DMS 273 (cell line): ENCODE measurements at regions not wholly inside any gene's neighbourhood (a gene's known extent, or its start where the extent isn't known, plus 50 kb on each side); places are given as distances from the start of the nearest gene placed in this dataset.

Experiments
- DNase-seq: peaks from one replicate; lab custom pipeline; 2025; ENCODE audit not compliant: unreplicated experiment; lab: John Stamatoyannopoulos, UW

- DNase-seq = peak; percentile 21
These were observed 152.1 kb downstream of the PMP22 start for GRCh38 chr17:15112846-15113617.

DNA sequence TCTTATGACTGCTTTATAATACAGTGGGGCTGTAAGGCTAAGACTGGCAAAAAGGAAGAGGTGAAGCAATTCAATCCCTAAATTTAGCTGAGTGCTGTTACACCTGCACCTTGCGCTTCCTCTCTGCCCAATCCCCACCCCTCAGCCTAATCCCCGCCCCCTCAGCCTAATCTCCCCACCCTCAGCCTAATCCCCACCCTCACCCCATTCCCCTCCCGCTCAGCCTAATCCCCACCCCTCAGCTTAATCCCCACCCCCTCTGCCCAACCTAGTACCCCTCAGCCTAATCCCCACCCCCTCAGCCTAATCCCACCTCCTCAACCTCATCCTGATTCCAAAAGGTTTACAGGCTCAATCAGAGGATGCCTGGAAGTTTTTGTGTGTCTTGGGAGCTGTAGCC, 155.5 kb downstream of the PMP22 start:
- no peak for DNase-seq

- DNase-seq = no peak
These were observed 156.1 kb downstream of the PMP22 start for GRCh38 chr17:15108992-15109391.

DNA sequence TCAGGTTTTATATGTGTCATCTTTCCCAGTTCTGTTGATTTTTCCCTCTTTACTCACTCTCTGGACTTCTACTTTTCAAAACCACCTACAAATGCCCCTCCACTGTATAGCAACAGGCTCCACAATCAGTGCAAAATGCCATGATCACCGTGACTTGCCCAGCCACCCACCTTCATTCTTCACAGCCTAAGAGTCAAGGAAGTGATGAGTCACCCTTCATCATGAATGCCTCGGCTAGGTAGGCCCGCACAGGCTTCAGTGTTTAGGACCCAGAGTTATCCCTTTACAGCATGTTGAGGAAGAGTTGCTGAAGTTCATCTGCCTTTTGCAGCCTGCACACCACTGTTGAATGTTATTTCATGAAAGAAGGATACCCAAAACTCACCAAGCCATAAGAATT, 158.6 kb downstream of the PMP22 start:
- no peak for DNase-seq

GRCh38 chr17:15103785-15104184, 161.3 kb downstream of the PMP22 start:
- DNase-seq = no peak

GRCh38 chr17:15101175-15101574, 164.0 kb downstream of the PMP22 start:
- no peak for DNase-seq

- DNase-seq = no peak
These were observed 168.6 kb downstream of the PMP22 start for GRCh38 chr17:15096511-15096910.

DNA sequence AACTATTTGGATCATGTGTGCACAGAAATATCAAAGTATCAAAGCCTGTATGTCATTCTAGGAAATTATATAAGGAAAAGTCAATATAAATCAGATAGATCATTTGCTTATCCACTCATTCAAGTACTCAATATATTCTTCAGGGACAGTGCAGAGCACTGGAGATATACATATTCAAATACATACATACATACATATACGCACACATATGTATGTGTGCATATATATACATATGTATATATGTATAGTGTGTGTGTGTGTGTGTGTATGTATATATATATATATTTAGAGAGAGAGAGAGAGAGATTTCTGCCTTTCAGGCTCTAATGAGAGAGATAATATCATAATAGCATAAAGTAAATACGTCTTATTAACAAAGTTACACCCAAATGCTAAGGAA, 169.2 kb downstream of the PMP22 start:
- no peak for DNase-seq

GRCh38 chr17:15092762-15093161, 172.4 kb downstream of the PMP22 start:
- DNase-seq = no peak

DNA sequence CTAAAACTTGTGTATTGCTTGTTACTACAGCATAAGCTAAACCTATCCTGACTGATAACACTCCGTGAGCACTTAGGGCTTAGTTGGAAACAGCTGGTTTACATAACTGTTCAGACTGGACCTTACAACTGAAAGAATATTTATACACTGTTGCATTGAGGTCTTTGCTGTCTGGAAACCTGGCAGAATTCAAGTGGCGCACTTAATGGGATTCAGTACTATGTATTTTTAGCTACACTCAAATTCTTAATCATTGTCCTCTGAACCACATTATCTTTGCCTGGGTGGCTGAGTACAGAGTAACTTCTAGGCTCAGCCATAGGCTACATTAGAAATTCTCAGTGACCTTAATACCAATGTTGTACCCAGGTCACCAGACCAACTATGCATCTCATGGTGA, 172.9 kb downstream of the PMP22 start:
- no peak for DNase-seq

DNA sequence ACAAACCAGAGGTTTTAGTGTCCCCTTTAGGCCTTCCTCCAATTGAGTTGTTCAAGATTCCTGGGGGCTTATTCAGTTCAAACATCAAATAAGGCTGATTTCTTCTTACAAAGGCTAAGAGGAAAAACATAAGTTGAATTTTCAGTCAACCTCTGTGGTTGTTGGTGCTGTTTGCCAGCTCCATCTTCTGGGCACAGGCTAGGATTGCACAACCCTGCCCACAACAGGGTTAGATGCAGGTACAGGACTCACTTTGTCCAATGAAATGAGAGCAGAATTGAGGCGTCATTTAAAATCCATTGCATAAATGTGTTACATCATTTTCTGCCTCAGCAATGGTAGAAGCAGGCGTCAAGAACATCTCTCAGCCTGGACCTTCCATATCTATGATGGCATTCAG, 173.3 kb downstream of the PMP22 start:
- DNase-seq = peak; percentile 18

- no peak for DNase-seq
These were observed 174.6 kb downstream of the PMP22 start for GRCh38 chr17:15090533-15090932.

DNA sequence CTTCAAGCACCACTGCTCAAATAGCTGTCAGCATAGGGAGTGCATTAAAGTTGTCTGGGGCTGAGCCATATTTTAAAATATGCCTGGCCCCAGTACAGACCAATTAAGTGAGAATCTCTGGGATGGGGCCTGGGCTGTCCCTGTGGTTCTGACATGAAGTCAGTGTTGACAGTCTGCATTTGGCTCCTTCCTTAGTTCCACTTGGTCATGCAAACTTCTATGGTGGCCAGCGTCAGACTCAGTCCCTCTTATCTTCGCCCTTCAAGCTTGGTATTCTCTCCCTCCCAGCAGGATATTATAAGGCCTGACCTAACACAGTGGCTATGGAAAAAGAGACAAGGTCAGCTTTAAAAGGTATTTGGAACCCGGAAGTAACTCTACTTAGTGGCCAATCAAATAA, 177.2 kb downstream of the PMP22 start:
- DNase-seq = no peak

GRCh38 chr17:15086776-15087295, 178.3 kb downstream of the PMP22 start:
- no peak for DNase-seq

DNA sequence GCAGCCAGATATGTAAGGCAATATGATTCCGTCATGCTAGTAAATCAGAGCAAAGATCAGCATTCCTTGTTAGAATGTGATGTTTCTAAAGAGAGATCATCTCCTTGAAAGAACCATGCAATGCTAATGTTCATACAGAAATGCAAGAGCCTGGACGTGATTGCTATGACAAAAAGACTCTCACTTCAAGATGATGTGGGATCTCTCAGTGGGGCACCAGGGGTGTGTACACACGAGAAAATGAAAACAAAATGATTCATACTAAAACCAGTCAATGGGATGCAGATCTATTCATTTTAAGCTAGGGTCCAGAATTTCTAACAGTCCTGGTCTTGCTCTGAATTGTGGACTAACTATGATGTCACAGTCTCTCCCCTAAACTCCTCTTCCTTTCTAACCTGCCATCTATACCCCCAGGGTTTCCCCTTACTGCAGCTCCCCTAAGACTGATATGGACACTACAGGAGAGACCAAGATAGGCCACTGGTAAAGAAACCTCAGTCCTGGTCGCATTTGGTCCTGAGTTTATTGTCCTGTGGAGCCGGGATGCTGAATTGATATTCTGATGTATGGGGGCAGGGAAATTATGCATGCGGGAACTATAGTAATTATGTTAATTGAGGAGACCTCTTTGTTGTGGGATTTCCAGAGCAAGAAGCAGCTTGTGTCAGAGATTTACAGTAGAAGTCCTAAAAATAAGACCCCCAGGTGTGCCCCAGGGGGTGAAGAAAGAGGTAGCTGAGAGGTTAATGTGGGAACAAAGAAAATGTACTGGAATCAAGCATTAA, 179.0 kb downstream of the PMP22 start:
- DNase-seq = no peak

DNA sequence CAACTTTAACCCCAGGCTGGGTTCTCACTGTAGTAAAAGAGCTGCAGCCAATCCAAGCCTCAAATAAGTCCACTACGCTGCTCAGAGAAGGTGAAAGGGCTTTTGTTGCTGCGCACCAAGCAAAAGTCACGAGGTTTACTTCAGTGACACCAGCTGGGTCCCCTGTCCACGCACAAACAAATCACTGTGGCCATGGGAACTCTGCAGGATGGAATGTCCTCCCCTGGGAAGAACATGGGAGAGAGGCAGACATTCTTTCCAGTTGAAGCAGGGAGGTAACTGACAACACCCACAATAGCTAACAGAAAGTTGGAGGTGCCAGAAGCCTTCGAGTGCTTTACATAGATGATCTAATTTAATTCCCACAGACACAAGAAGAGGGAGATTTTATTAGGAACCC, 181.9 kb downstream of the PMP22 start:
- no peak for DNase-seq

DNA sequence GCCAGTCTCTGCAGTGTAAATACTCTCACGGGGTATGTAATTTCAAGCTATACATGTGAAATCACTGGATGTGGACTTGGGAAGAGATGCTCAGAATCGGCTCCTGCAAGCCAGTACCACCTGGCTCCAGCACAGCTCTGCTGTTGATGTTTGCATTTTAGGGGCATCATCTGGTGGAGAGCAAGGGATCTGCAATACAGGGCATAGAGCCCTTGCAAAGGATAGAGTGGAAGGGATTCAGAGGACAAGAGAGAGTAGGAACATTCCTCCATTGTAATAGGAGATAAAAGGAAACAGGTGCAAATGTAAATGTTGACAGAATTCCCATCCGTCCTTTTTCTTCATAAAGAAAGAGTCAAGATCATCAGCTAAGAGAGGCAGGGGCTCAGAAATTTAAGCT, 184.1 kb downstream of the PMP22 start:
- DNase-seq = no peak

- DNase-seq = no peak
These were observed 186.6 kb downstream of the PMP22 start for GRCh38 chr17:15078570-15078969.

DNA sequence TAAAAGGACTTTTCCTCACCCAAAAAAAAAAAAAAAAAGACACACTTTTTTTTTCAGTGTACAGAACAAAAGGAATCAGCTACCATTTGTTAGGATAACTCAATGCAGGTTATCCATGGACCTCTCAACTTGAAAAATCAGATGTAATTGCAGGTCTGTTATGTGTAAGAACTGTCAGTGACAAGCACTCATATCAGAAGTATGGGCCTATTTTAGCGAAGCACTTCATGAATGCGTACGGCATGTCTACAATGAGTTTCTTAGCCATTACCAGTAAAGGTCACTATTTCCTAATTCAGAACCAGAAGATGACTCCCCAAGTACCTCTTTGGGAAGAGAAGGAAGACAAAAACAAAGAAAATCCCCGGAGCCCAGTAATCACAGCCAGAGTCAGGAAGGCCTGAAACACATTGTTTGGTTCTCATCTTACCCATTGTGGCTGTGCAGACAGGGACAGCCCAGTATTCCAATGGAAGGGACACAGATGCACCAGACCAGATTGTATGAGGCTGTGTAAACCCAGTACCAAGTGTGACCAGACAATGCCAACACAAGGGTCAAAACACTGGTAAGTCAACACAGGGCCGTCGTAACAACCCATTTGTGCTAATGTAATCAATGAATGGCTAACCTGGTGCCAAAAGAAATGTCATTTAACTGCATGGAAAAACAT, 188.0 kb downstream of the PMP22 start:
- DNase-seq = no peak

DNA sequence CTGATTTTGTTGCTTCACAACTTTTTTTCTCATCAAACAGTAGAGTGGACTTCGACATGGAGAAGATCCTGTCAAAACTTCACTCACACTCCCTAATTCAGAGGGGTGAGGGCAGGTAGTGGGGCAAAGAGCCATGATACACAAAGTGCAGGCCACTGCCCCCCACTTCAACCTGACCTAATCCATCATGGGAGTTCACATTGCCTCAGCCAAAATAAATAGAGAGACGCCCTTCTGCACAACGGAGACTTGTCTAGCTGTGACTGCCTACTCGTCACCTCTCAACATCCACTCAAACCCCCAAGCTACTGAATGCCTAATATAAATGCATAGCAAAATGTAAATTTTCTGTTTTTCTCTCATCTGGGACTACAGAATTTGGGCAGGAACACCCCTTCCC, 213.2 kb downstream of the PMP22 start:
- DNase-seq = no peak

GRCh38 chr17:15049795-15050160, 215.3 kb downstream of the PMP22 start:
- DNase-seq = no peak
